Activated CD4-positive, alpha-beta T cell treated with anti-CD3 and anti-CD28 coated beads for 36 hours (primary cell): ENCODE measurements at regions not wholly inside any gene's neighbourhood (a gene's known extent, or its start where the extent isn't known, plus 50 kb on each side); places are given as distances from the start of the nearest gene placed in this dataset.

Source experiments
- ATAC-seq: fragments of 200-7000 bp; cut with Tn5 transposase; one replicate; pipeline ENCODE4 v1.10.0; 2021; ENCODE audit warnings: mild to moderate bottlenecking, moderate library complexity
- CTCF ChIA-PET: fragments of 350-600 bp; sonication (Branson Sonifier 250); formaldehyde crosslinking; loops from one replicate; lab custom pipeline; 2021; ENCODE audit warnings: antibody characterized with exemption; lab: Charles Lee
- POLR2A ChIA-PET: fragments of 350-600 bp; sonication (Branson Sonifier 250); formaldehyde crosslinking; loops from one replicate; lab custom pipeline; 2021; ENCODE audit warnings: antibody characterized with exemption, inconsistent platforms; lab: Charles Lee
- DNase-seq: peaks from one replicate; pipeline ENCODE4 v3.0.0-alpha.2; 2020
- H3K27ac Mint-ChIP-seq: one replicate; pipeline ENCODE4 v1.8.0; 2021; ENCODE audit warnings: mixed read lengths
- H3K27me3 Mint-ChIP-seq: one replicate; pipeline ENCODE4 v1.8.0; 2021; ENCODE audit warnings: mixed read lengths
- H3K36me3 Mint-ChIP-seq: one replicate; pipeline ENCODE4 v1.8.0; 2021; ENCODE audit warnings: low read depth, mixed read lengths
- H3K4me1 Mint-ChIP-seq: one replicate; pipeline ENCODE4 v1.8.0; 2021; ENCODE audit warnings: mixed read lengths
- H3K4me3 Mint-ChIP-seq: one replicate; pipeline ENCODE4 v1.8.0; 2021; ENCODE audit warnings: mild to moderate bottlenecking, moderate library complexity, mixed read lengths
- H3K9me3 Mint-ChIP-seq: one replicate; pipeline ENCODE4 v1.8.0; 2021; ENCODE audit warnings: low read depth, mixed read lengths
- intact Hi-C, 2 experiments: fragments of 100-400 bp; cut with DNase I in 1 of 2; cut with micrococcal nuclease in 1 of 2; formaldehyde crosslinking; loops; one replicate each; pipeline versions ENCODE4 v1.14.2 to v1.15.1; 2022 to 2024; cut with DNase I, micrococcal nuclease

- Mint-ChIP-seq H3K4me1 (no peaks in the 10 kb centered on the region), H3K27ac (no peak overlapping the region), H3K4me3 (no peak overlapping the region), H3K9me3 (peaks cover 4% of the 10 kb centered on the region), H3K36me3 (no peaks in the 10 kb centered on the region), H3K27me3 (no peaks in the 10 kb centered on the region)
- no peak for DNase-seq
- intact Hi-C loops: no loop called here
- ChIA-PET CTCF (interaction anchor here (0.6 kb wide), 1 partner anchor 112 kb away, joined by 3 read pairs; no protein-coding TSS in a partner anchor), POLR2A (no interaction called here)
- ATAC-seq: no peak
Measured at GRCh38 chr2:129247751-129248150, 731.7 kb upstream of the RAB6C start.

GRCh38 chr2:129248198-129248597 is 731.3 kb upstream of the RAB6C start:
- no peak for DNase-seq
- H3K36me3 Mint-ChIP-seq: no peaks in the 10 kb centered on the region
- intact Hi-C loops: no loop called here
- ChIA-PET POLR2A (no interaction called here), CTCF (interaction anchor here (0.6 kb wide), 1 partner anchor 113 kb away, joined by 3 read pairs; no protein-coding TSS in a partner anchor)
- peaks cover 4% of the 10 kb centered on the region for H3K9me3 Mint-ChIP-seq
- no peak for ATAC-seq
- no peak overlapping the region for H3K27ac Mint-ChIP-seq
- no peaks in the 10 kb centered on the region for H3K27me3 Mint-ChIP-seq
- no peak overlapping the region for H3K4me3 Mint-ChIP-seq
- no peaks in the 10 kb centered on the region for H3K4me1 Mint-ChIP-seq

- ATAC-seq (no peak), DNase-seq (no peak)
- peaks cover 15% of the 10 kb centered on the region for H3K9me3 Mint-ChIP-seq
- intact Hi-C loops: no loop called here
- H3K27ac Mint-ChIP-seq: no peak overlapping the region
- ChIA-PET CTCF (no interaction called here), POLR2A (no interaction called here)
- peaks cover 2% of the 10 kb centered on the region for H3K27me3 Mint-ChIP-seq
- H3K4me3 Mint-ChIP-seq: no peak overlapping the region
- no peaks in the 10 kb centered on the region for H3K36me3 Mint-ChIP-seq
- peaks cover 3% of the 10 kb centered on the region for H3K4me1 Mint-ChIP-seq
Measured at GRCh38 chr2:129252781-129253460, 726.5 kb upstream of the RAB6C start.

GRCh38 chr2:129253461-129253812 is 726.0 kb upstream of the RAB6C start:
- POLR2A ChIA-PET: no interaction called here
- Mint-ChIP-seq H3K4me3 (no peak overlapping the region), H3K27me3 (peaks cover 2% of the 10 kb centered on the region), H3K4me1 (peaks cover 3% of the 10 kb centered on the region), H3K36me3 (no peaks in the 10 kb centered on the region), H3K9me3 (peaks cover 19% of the 10 kb centered on the region), H3K27ac (no peak overlapping the region)
- no peak for DNase-seq
- CTCF ChIA-PET: no interaction called here
- intact Hi-C loops: no loop called here
- ATAC-seq: no peak

- Mint-ChIP-seq H3K9me3 (peaks cover 26% of the 10 kb centered on the region), H3K4me1 (peaks cover 3% of the 10 kb centered on the region), H3K27ac (no peak overlapping the region), H3K4me3 (no peak overlapping the region), H3K27me3 (peaks cover 2% of the 10 kb centered on the region), H3K36me3 (no peaks in the 10 kb centered on the region)
- ATAC-seq: no peak
- CTCF ChIA-PET: interaction anchor here (0.6 kb wide), 1 partner anchor 1753 kb away, joined by 3 read pairs; no protein-coding TSS in a partner anchor
- intact Hi-C loops: no loop called here
- POLR2A ChIA-PET: no interaction called here
- no peak for DNase-seq
Measured at GRCh38 chr2:129254718-129255117, 724.7 kb upstream of the RAB6C start.

- ChIA-PET CTCF (no interaction called here), POLR2A (no interaction called here)
- DNase-seq (peak; percentile 20), ATAC-seq (peak; percentile 73)
- Mint-ChIP-seq H3K4me1 (peaks cover 3% of the 10 kb centered on the region), H3K27ac (no peak overlapping the region), H3K36me3 (no peaks in the 10 kb centered on the region), H3K27me3 (peaks cover 2% of the 10 kb centered on the region), H3K9me3 (peaks cover 24% of the 10 kb centered on the region), H3K4me3 (no peak overlapping the region)
- intact Hi-C loops: no loop called here
Measured at GRCh38 chr2:129255610-129256313, 723.7 kb upstream of the RAB6C start.

GRCh38 chr2:129256642-129257041 is 722.8 kb upstream of the RAB6C start:
- H3K27ac Mint-ChIP-seq: no peak overlapping the region
- peaks cover 24% of the 10 kb centered on the region for H3K9me3 Mint-ChIP-seq
- POLR2A ChIA-PET: no interaction called here
- H3K4me1 Mint-ChIP-seq: peaks cover 3% of the 10 kb centered on the region
- peaks cover 2% of the 10 kb centered on the region for H3K27me3 Mint-ChIP-seq
- ATAC-seq (peak; percentile 55), DNase-seq (peak; percentile 21)
- no peak overlapping the region for H3K4me3 Mint-ChIP-seq
- H3K36me3 Mint-ChIP-seq: no peaks in the 10 kb centered on the region
- CTCF ChIA-PET: interaction anchor here (0.6 kb wide), 1 partner anchor 64 kb away, joined by 3 read pairs; no protein-coding TSS in a partner anchor
- intact Hi-C loops: no loop called here

- CTCF ChIA-PET: no interaction called here
- peaks cover 19% of the 10 kb centered on the region for H3K9me3 Mint-ChIP-seq
Measured at GRCh38 chr2:129262934-129263333, 716.5 kb upstream of the RAB6C start.

GRCh38 chr2:129263939-129264338 is 715.5 kb upstream of the RAB6C start:
- POLR2A ChIA-PET: no interaction called here

More at GRCh38 chr2:129262934-129263333, 716.5 kb upstream of the RAB6C start:
- no peaks in the 10 kb centered on the region for H3K4me1 Mint-ChIP-seq
- no peaks in the 10 kb centered on the region for H3K27me3 Mint-ChIP-seq
- H3K36me3 Mint-ChIP-seq: no peaks in the 10 kb centered on the region
- no peak overlapping the region for H3K4me3 Mint-ChIP-seq
- no peak for ATAC-seq
- POLR2A ChIA-PET: no interaction called here
- intact Hi-C loops: no loop called here
- no peak overlapping the region for H3K27ac Mint-ChIP-seq
- no peak for DNase-seq

GRCh38 chr2:129267559-129267958 is 711.9 kb upstream of the RAB6C start:
- Mint-ChIP-seq H3K27ac (no peak overlapping the region), H3K9me3 (peaks cover 8% of the 10 kb centered on the region), H3K4me1 (no peaks in the 10 kb centered on the region), H3K36me3 (no peaks in the 10 kb centered on the region), H3K4me3 (no peak overlapping the region), H3K27me3 (peaks cover 3% of the 10 kb centered on the region)
- DNase-seq (no peak), ATAC-seq (no peak)
- intact Hi-C loops: no loop called here
- ChIA-PET CTCF (no interaction called here), POLR2A (no interaction called here)

More at GRCh38 chr2:129263939-129264338, 715.5 kb upstream of the RAB6C start:
- Mint-ChIP-seq H3K9me3 (peaks cover 14% of the 10 kb centered on the region), H3K4me3 (no peak overlapping the region), H3K4me1 (no peaks in the 10 kb centered on the region), H3K27me3 (no peaks in the 10 kb centered on the region), H3K27ac (no peak overlapping the region), H3K36me3 (no peaks in the 10 kb centered on the region)
- intact Hi-C loops: no loop called here
- DNase-seq: no peak
- ATAC-seq: no peak
- CTCF ChIA-PET: no interaction called here

GRCh38 chr2:129273266-129274037 is 706.0 kb upstream of the RAB6C start:
- no peak overlapping the region for H3K4me3 Mint-ChIP-seq
- no peak overlapping the region for H3K27ac Mint-ChIP-seq
- intact Hi-C loops: no loop called here
- peaks cover 3% of the 10 kb centered on the region for H3K27me3 Mint-ChIP-seq
- ChIA-PET CTCF (interaction anchor here (0.5 kb wide), 1 partner anchor 8 kb away, joined by 3 read pairs; no protein-coding TSS in a partner anchor), POLR2A (no interaction called here)
- DNase-seq: no peak
- no peaks in the 10 kb centered on the region for H3K36me3 Mint-ChIP-seq
- H3K4me1 Mint-ChIP-seq: no peaks in the 10 kb centered on the region
- no peak for ATAC-seq
- H3K9me3 Mint-ChIP-seq: no peaks in the 10 kb centered on the region
